NB4 (cell line): ENCODE measurements at regions not wholly inside any gene's neighbourhood (a gene's known extent, or its start where the extent isn't known, plus 50 kb on each side); places are given as distances from the start of the nearest gene placed in this dataset.

Source experiments
- CTCF ChIP-seq: IDR thresholded peaks from one replicate; pipeline ENCODE4 v1.5.1; 2012; ENCODE audit warnings: low read depth, low read length
- MAX ChIP-seq: IDR thresholded peaks from 2 replicates; pipeline ENCODE4 v1.6.1; 2011; ENCODE audit warnings: low read depth, low read length
- MYC ChIP-seq: IDR thresholded peaks from 2 replicates; pipeline ENCODE4 v1.6.1; 2011; ENCODE audit warnings: low read depth, low read length
- POLR2A ChIP-seq: IDR thresholded peaks from 2 replicates; pipeline ENCODE4 v1.6.1; 2011; ENCODE audit warnings: mild to moderate bottlenecking; ENCODE audit not compliant: insufficient read length; ENCODE audit errors: extremely low read depth

GRCh38 chr20:56967916-56968315 is 298.5 kb downstream of the BMP7 start:
- TF ChIP-seq CTCF, result no peak
- TF ChIP-seq MYC, result no peak
- TF ChIP-seq POLR2A, result no peak
- TF ChIP-seq MAX, result no peak
